Ascending aorta (tissue), 2 donors: ENCODE measurements at regions not wholly inside any gene's neighbourhood (a gene's known extent, or its start where the extent isn't known, plus 50 kb on each side); places are given as distances from the start of the nearest gene placed in this dataset.

ENCODE experiments used
- DNase-seq, 2 donors: peaks; one replicate each; pipeline ENCODE4 v3.0.0-alpha.2; 2019; ENCODE audit warnings: low spot score in 2 of 2
- H3K27ac ChIP-seq, 2 donors: fragments of 200-600 bp; sonication (generic); one replicate each; pipeline ENCODE4 v1.5.1; 2016 to 2017; ENCODE audit warnings: mild to moderate bottlenecking in 1 of 2
- H3K27me3 ChIP-seq: fragments of 200-600 bp; sonication (generic); one replicate; pipeline ENCODE4 v1.5.1; 2017
- H3K36me3 ChIP-seq, 2 donors: fragments of 200-600 bp; sonication (generic); one replicate each; pipeline ENCODE4 v1.5.1; 2016
- H3K4me1 ChIP-seq, 2 donors: fragments of 200-600 bp; sonication (generic); one replicate each; pipeline ENCODE4 v1.5.1; 2016 to 2017; ENCODE audit warnings: mild to moderate bottlenecking in 1 of 2
- H3K4me3 ChIP-seq, 2 donors: fragments of 200-600 bp; sonication (generic); one replicate each; pipeline ENCODE4 v1.5.1; 2016 to 2017; ENCODE audit warnings: mild to moderate bottlenecking in 1 of 2
- H3K9me3 ChIP-seq, 2 donors: fragments of 200-600 bp; sonication (generic); one replicate each; pipeline ENCODE4 v1.5.1; 2016
- intact Hi-C: fragments of 100-400 bp; cut with DNase I; formaldehyde crosslinking; loops from one replicate; pipeline ENCODE4 v1.15.1; 2023
- TF ChIP-seq, protein P1 (sequence below), 3 experiments: fragments of 200-600 bp in 2 of 3; fragments of 450-650 bp in 1 of 3; sonication (generic) in 2 of 3; IDR thresholded peaks; one replicate each; pipeline ENCODE4 v1.5.1; 2016 to 2019; ENCODE audit warnings: antibody characterized with exemption in 3 of 3, mild to moderate bottlenecking in 1 of 3, moderate library complexity in 1 of 3

GRCh38 chr2:780581-780980 lies 103.4 kb upstream of the TMEM18 start:
- Histone ChIP-seq H3K4me3 (no peak overlapping the region), H3K36me3 (no peaks in the 10 kb centered on the region), H3K27ac (no peak overlapping the region), H3K27me3 (no peaks in the 10 kb centered on the region), H3K4me1 (no peaks in the 10 kb centered on the region), H3K9me3 (peaks cover 0 to 4% of the 10 kb centered on the region in 2 donors)
- DNase-seq = no peak
- TF ChIP-seq, protein P1, sequence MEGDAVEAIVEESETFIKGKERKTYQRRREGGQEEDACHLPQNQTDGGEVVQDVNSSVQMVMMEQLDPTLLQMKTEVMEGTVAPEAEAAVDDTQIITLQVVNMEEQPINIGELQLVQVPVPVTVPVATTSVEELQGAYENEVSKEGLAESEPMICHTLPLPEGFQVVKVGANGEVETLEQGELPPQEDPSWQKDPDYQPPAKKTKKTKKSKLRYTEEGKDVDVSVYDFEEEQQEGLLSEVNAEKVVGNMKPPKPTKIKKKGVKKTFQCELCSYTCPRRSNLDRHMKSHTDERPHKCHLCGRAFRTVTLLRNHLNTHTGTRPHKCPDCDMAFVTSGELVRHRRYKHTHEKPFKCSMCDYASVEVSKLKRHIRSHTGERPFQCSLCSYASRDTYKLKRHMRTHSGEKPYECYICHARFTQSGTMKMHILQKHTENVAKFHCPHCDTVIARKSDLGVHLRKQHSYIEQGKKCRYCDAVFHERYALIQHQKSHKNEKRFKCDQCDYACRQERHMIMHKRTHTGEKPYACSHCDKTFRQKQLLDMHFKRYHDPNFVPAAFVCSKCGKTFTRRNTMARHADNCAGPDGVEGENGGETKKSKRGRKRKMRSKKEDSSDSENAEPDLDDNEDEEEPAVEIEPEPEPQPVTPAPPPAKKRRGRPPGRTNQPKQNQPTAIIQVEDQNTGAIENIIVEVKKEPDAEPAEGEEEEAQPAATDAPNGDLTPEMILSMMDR (IDR thresholded peaks at IDR 0.05) = no peak
- intact Hi-C loops = no loop called here

DNA sequence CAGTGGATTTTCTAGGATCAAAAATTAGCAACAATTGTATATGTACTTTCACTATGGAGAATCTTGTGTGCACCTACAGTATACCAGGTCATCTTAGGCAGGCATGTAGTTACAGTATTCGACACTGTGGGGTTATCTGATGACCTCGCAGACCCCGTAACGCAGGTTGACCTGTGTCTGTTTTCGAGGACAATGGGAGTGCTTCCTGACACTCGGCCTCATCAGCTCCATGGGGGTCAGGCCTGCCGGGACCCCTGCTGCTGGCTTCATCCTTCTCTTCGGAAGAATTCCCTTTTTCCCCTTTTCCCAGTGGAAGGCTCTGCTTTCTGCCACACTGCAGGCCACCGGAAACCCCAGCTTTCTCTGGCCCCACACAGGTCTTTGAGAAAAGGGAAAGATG lies 102.8 kb upstream of the TMEM18 start:
- DNase-seq = no peak
- no peaks in the 10 kb centered on the region for H3K36me3 ChIP-seq
- H3K4me3 ChIP-seq = no peak overlapping the region
- intact Hi-C loops = no loop called here
- TF ChIP-seq, protein P1 (IDR thresholded peaks at IDR 0.05) = no peak
- H3K27me3 ChIP-seq = no peaks in the 10 kb centered on the region
- peaks cover 0 to 4% of the 10 kb centered on the region in 2 donors for H3K9me3 ChIP-seq
- H3K27ac ChIP-seq = no peak overlapping the region
- H3K4me1 ChIP-seq = no peaks in the 10 kb centered on the region

DNA sequence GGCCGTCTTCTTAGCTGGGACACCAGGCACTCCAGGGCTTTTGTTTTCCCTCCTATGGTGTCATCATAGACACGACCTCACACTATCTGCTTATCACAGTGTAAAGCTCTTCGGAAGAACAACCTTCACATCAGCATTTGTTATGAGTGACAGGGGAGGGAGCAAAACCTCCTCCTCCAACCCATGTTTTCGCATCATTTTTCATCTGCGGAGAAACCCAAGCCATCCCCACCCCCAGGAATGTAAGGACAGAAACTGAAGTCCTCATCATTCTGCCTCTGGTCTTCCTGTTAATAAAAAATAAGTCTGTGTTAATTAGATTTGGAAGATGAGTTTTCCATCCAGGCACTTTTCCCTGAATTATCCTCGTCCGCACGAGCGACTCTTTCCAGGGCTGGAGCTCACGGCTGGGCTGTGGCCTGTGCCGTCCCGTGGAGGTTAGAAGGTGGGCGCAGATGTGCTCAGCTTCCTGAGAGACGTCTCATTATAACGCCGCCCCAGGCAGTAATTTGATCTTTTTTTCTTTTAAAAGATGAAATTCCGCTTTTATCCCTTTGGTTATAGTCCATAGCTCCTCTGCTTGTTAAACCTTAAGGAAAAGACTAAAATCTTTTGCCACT lies 101.6 kb upstream of the TMEM18 start:
- TF ChIP-seq, protein P1 (IDR thresholded peaks at IDR 0.05) = no peak
- Histone ChIP-seq H3K4me3 (no peak overlapping the region), H3K27me3 (no peaks in the 10 kb centered on the region), H3K27ac (no peak overlapping the region), H3K9me3 (peaks cover 0 to 4% of the 10 kb centered on the region in 2 donors), H3K36me3 (no peaks in the 10 kb centered on the region), H3K4me1 (no peaks in the 10 kb centered on the region)
- no peak for DNase-seq
- intact Hi-C loops = no loop called here

DNA sequence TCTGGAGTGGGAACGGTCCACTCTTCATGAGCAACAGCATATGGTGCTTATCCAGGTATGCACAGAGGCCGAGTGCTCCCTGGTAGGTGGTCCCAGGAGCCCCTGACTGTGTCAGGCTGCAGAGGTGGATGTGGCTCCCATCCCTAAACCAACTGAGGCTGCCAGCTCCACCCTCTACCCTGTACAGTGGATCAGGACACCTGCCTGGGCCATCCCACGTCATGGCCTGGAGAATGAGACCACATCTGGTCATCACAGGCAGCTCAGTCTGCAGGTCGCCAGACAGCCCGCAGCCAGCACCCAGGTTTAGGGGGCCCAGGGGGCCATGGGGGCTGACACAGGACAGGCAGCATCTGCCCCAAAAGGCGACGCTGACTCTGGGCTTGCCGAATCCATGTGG lies 100.3 kb upstream of the TMEM18 start:
- Histone ChIP-seq H3K36me3 (no peaks in the 10 kb centered on the region), H3K4me3 (no peak overlapping the region), H3K27ac (no peak overlapping the region), H3K4me1 (no peaks in the 10 kb centered on the region), H3K27me3 (no peaks in the 10 kb centered on the region), H3K9me3 (no peaks in the 10 kb centered on the region)
- TF ChIP-seq, protein P1 (IDR thresholded peaks at IDR 0.05) = no peak
- intact Hi-C loops = no loop called here
- no peak for DNase-seq

- TF ChIP-seq, protein P1 (IDR thresholded peaks at IDR 0.05) = no peak
- H3K27me3 ChIP-seq = no peaks in the 10 kb centered on the region
- H3K27ac ChIP-seq = no peak overlapping the region
- DNase-seq = no peak
- intact Hi-C loops = no loop called here
- H3K36me3 ChIP-seq = no peaks in the 10 kb centered on the region
- no peaks in the 10 kb centered on the region for H3K4me1 ChIP-seq
- H3K4me3 ChIP-seq = no peak overlapping the region
- no peaks in the 10 kb centered on the region for H3K9me3 ChIP-seq
Observed at GRCh38 chr2:777051-777450, 99.8 kb upstream of the TMEM18 start.

GRCh38 chr2:776487-776886 lies 99.3 kb upstream of the TMEM18 start:
- Histone ChIP-seq H3K36me3 (no peaks in the 10 kb centered on the region), H3K27me3 (no peaks in the 10 kb centered on the region), H3K4me1 (no peaks in the 10 kb centered on the region), H3K4me3 (no peak overlapping the region), H3K9me3 (no peaks in the 10 kb centered on the region), H3K27ac (no peak overlapping the region)
- intact Hi-C loops = no loop called here
- no peak for DNase-seq
- TF ChIP-seq, protein P1 (IDR thresholded peaks at IDR 0.05) = no peak
